ENCODE measurements at regions not wholly inside any gene's neighbourhood (a gene's known extent, or its start where the extent isn't known, plus 50 kb on each side); places are given as distances from the start of the nearest gene placed in this dataset.

DNA sequence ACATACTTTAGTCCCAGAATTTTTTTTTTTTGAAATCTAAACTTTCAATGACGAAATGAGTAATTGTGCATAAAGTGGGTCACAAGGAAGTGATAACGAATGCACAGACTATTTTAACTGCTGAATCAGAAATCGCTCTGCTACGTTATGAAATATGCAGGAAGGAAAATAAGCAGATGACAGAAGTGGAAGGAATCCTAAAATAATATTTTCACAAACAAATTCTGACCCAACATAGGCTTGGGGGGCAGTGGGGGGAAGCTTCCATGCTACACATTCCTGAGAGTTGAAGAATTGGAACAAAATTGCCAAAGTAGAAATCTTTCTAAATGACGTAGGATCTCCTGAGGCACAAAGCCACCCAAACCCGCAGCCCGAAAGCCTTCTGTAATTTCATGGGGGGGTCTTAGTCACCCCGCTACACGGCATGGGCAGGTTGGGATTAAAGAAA, 89.6 kb downstream of the ARF6 start:
- TF ChIP-seq EZH2 (IDR thresholded peaks at IDR 0.05; ENCODE audit: low read depth, unreplicated experiment) = no peak
- TF ChIP-seq, protein P1, sequence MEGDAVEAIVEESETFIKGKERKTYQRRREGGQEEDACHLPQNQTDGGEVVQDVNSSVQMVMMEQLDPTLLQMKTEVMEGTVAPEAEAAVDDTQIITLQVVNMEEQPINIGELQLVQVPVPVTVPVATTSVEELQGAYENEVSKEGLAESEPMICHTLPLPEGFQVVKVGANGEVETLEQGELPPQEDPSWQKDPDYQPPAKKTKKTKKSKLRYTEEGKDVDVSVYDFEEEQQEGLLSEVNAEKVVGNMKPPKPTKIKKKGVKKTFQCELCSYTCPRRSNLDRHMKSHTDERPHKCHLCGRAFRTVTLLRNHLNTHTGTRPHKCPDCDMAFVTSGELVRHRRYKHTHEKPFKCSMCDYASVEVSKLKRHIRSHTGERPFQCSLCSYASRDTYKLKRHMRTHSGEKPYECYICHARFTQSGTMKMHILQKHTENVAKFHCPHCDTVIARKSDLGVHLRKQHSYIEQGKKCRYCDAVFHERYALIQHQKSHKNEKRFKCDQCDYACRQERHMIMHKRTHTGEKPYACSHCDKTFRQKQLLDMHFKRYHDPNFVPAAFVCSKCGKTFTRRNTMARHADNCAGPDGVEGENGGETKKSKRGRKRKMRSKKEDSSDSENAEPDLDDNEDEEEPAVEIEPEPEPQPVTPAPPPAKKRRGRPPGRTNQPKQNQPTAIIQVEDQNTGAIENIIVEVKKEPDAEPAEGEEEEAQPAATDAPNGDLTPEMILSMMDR (conservative IDR thresholded peaks at IDR 0.05; ENCODE audit: low read depth in 2 of 2) = no peak
- TF ChIP-seq, protein P2, sequence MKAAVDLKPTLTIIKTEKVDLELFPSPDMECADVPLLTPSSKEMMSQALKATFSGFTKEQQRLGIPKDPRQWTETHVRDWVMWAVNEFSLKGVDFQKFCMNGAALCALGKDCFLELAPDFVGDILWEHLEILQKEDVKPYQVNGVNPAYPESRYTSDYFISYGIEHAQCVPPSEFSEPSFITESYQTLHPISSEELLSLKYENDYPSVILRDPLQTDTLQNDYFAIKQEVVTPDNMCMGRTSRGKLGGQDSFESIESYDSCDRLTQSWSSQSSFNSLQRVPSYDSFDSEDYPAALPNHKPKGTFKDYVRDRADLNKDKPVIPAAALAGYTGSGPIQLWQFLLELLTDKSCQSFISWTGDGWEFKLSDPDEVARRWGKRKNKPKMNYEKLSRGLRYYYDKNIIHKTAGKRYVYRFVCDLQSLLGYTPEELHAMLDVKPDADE (IDR thresholded peaks at IDR 0.05) = no peak

All from GM23338 (cell line).